LoVo (cell line): ENCODE measurements at regions not wholly inside any gene's neighbourhood (a gene's known extent, or its start where the extent isn't known, plus 50 kb on each side); places are given as distances from the start of the nearest gene placed in this dataset.
"Not testable (repeated sequence)": the region's sequence is repeated elsewhere in the genome, so short reads cannot be mapped to it uniquely, and the experiment has no call there.

ENCODE experiments used
- DNase-seq: peaks from one replicate; pipeline ENCODE4 v3.0.0-alpha.2; 2016; ENCODE audit warnings: low spot score

GRCh38 chr14:41289025-41289424 lies 317.7 kb upstream of the LRFN5 start:
- DNase-seq, result no peak

- peak; percentile 15 for DNase-seq
Measured at GRCh38 chr14:41285186-41285748, 321.4 kb upstream of the LRFN5 start.

GRCh38 chr14:41280745-41281144 lies 325.9 kb upstream of the LRFN5 start:
- no peak for DNase-seq

- no peak for DNase-seq
Measured at GRCh38 chr14:41277450-41277849, 329.2 kb upstream of the LRFN5 start.

- DNase-seq, result no peak
Measured at GRCh38 chr14:41257476-41257875, 349.2 kb upstream of the LRFN5 start.

GRCh38 chr14:41235466-41235865 lies 371.2 kb upstream of the LRFN5 start:
- no peak for DNase-seq

- no peak for DNase-seq
Measured at GRCh38 chr14:41230683-41231082, 376.0 kb upstream of the LRFN5 start.

- DNase-seq, result no peak
Measured at GRCh38 chr14:41229824-41230223, 376.9 kb upstream of the LRFN5 start.

GRCh38 chr14:41225433-41225832 lies 381.2 kb upstream of the LRFN5 start:
- DNase-seq, result no peak

- DNase-seq, result no peak
Measured at GRCh38 chr14:41222581-41222980, 384.1 kb upstream of the LRFN5 start.

- DNase-seq, result not testable (repeated sequence)
Measured at GRCh38 chr14:41214978-41215377, 391.7 kb upstream of the LRFN5 start.

GRCh38 chr14:41201696-41202095 lies 405.0 kb upstream of the LRFN5 start:
- DNase-seq, result no peak

- no peak for DNase-seq
Measured at GRCh38 chr14:41187868-41188267, 418.8 kb upstream of the LRFN5 start.

GRCh38 chr14:41171045-41171444 lies 435.6 kb upstream of the LRFN5 start:
- no peak for DNase-seq

GRCh38 chr14:41167040-41167439 lies 439.6 kb upstream of the LRFN5 start:
- DNase-seq, result peak; percentile 5

- DNase-seq, result no peak
Measured at GRCh38 chr14:41154143-41154807, 452.4 kb upstream of the LRFN5 start.

GRCh38 chr14:41146391-41146790 lies 460.3 kb upstream of the LRFN5 start:
- DNase-seq, result no peak

- no peak for DNase-seq
Measured at GRCh38 chr14:41144370-41144769, 462.3 kb upstream of the LRFN5 start.

GRCh38 chr14:41137741-41138140 lies 468.9 kb upstream of the LRFN5 start:
- DNase-seq, result no peak

GRCh38 chr14:41130274-41130673 lies 476.4 kb upstream of the LRFN5 start:
- DNase-seq, result no peak

GRCh38 chr14:41120402-41120801 lies 486.3 kb upstream of the LRFN5 start:
- no peak for DNase-seq

GRCh38 chr14:41096131-41096530 lies 510.5 kb upstream of the LRFN5 start:
- DNase-seq, result no peak

- no peak for DNase-seq
Measured at GRCh38 chr14:41087056-41087455, 519.6 kb upstream of the LRFN5 start.

- no peak for DNase-seq
Measured at GRCh38 chr14:41073544-41073943, 533.1 kb upstream of the LRFN5 start.
